GM19438 (cell line): ENCODE measurements at regions not wholly inside any gene's neighbourhood (a gene's known extent, or its start where the extent isn't known, plus 50 kb on each side); places are given as distances from the start of the nearest gene placed in this dataset.
A peak's percentile ranks its signal among the peaks of the same experiment; 100 is the strongest.

Experiments used
- ATAC-seq: cut with Tn5 transposase; IDR thresholded peaks from one replicate; pipeline ENCODE4 v1.9.1; 2021; ENCODE audit warnings: low read depth; ENCODE audit not compliant: unreplicated experiment

DNA sequence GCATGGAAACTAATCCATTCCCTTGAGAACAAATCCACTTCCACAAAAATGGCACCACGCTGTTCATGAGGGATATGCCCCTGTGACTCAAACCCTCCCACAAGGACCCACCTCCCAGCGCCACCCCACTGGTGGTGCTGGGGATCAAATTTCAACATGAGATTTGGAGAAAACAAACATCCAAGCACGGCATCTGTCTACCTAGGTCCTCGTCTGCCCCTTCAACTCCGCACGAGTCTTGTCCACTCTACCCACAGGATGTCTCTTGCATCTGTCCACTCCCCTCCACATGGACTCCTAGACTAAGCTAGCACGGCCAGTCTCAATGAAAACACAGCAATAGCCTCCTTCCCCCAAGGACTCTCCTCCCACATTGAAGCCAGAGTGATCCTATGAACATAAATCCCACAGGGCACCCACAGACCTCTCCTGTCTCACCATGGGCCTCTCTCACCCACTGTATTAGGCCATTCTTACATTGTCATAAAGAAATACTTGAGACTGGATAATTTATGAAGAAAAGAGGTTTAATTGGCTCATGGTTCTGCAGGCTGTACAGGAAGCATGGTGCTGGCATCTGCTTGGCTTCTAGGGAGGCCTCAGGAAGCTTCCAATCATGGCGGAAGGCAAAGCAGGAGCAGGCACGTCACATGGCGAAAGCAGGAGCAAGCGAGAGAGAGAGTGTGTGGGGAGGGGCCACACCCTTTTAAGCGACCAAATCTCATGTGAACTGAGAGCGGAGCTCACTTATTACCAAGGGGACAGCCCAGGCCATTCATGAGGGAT lies 101.4 kb downstream of the TOMM20 start:
- no peak for ATAC-seq

DNA sequence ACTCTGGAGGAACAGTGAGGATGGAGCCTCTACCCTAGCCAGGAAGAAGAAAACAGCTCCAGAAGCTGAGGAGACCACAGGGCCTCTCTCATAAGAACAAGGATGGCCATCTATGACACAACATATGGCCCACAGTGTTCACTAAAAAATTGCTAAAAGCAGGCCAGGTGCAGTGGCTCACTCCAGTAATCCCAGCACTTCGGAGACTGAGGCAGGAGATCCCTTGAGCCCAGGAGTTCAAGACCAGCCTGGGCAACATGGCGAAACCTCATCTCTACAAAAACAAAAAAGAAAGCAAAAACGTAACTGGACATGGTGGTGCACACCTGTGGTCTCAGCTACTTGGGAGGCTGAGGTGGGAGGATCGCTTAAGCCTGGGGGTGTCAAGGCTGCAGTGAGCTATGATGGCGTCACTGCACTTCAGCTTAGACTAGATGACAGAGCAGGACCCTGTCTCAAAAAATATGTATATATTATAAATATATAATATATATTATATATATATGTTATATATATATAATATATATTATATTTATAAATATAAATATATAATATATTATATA lies 103.1 kb downstream of the TOMM20 start:
- no peak for ATAC-seq

DNA sequence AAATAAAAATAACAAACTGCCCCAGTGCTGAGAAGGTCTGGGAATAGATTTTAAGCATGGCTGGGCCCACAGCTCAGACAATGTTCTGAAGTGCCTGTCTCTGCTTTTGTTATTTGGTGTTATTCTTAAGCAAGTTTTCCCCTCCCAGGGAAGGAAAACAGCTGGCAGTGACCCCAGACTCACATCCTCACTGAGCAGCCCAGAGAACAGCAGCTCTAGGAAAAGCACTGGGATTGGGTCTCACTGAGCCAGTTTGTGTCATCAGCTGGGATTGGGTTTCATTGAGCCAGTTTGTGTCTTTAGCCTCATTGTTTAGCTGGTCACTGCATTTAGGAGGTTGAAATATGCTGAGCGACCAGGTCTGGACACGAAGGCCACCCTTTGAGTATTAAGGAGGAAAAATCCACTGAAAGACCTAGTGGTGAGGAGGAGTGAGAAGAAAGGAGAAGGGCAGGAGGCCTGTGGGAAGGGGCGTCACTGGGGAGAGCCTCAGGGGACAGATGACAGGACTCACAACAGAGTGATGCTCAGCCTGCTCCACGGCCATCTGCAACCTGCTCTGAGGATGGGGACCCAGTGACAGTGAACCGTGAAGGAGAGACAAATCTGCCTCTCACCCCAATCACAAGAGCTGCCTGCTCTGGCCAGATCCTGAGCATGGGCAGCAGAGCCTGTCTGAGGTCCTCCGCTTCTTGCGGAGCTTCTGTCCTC lies 103.8 kb downstream of the TOMM20 start:
- no peak for ATAC-seq

DNA sequence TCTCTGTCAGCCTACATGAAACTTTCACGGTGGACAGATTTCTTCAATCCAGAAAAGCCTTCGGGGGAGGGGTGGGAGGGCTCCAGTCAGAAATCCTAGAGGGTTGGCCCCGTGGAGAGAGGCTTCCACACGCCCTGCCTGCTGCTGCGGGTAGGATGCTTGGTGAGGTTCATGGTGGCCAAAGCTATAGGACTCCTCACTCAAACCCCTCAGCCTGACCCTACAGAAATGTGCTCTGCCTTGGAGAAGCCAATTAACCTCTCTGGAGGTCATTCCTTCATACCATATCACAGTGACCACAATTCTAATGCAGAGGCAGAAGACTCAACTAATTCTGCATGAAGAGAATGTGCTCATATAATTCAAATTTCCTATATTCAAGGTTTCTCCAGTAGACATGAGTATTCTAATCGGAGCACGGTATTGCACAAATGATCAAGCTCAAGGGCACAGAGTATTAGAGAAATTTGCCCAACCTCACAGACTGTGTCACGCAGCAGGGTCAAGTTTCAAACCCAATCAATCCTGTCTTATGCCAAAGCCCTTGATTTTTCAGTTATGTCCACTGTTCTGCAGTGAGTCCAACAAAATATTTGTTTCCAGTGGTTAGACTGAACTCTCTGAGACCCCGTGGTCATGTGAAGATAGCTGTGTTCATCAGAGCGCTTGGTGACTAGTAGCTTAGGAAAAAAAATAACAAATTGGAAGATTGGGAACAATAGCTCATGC lies 104.8 kb downstream of the TOMM20 start:
- no peak for ATAC-seq

DNA sequence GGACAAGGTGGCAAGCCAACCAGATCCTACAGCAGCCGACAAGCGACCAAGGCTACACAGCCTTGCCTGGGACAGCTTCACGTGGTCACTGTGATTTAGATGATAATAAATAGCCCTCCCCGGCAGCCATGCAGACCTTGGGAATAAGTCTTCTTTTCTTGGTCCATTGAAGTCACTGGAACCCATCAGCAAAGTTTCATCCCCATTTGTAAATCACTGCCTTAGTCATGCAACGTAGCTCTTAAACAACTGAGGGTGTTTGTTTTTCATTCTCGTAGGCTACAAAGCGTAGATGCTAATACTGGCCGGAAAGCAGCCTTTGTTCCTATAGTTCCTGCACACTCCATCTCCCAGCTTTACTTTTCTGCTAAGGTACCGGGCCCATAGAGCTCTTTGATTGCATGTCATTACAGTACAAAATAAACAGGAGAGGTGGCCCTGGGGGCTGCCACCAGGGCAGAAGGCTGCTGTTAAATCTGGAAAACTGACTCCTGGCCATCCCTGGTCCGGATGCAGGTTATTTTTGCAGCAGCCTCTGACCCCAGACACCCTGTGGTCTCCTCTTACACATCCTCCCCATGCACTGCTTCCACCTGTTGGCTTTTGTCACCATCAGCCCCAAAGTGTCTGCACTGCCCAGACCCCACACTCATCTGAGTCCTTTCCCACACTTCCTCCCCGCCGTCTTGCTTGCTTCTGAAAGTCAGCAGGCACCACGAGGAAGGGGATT lies 105.5 kb downstream of the TOMM20 start:
- ATAC-seq, result no peak

DNA sequence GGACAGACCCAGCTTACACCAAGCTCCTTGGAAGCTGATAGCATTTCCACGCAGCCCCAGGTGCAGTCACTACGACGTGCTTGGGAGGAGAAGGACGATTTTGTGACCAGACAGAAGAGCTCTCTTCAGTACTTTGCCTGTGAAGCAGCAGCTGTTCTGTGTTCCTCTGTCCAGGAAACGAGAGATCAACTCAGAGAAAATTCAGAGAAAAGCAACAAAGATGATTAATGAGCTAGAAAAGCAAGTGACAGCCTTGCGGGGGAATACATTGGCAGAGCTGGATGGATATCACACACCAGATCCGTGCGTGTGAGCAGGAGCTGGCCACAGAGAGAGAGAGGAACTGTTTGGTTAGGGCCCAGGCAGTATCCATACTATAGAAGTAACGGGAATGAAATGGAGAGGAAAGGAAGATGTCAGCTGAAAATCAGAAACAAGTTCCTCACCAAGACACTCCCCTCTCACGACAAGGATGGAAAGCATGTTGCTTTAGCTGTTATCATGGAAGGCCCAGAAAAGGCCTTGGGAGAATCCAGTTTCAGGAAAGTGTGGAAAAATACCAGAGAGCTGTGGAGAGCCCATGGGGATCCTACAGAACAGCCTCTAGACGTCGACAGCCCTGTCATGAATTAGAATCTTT lies 106.2 kb downstream of the TOMM20 start:
- ATAC-seq, result no peak

DNA sequence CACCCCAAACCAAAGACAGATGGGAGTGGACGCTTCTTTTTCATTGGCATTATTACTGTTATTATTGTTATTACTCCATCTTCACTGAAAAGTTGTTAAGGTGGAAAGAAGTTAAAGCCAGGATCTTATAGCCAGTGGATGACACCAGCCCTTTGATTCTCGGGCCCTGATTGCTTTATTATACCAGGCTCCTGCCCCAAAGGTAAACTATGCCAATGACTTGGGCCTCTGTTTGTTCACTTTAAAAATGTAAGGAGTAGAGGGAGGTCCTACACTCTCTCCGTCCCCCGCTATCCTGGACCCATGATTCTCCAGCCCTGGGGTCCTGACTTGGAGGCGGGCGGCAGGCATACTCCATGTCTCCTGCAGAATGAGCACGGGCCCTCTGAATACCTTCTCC lies 106.8 kb downstream of the TOMM20 start:
- ATAC-seq, result no peak

DNA sequence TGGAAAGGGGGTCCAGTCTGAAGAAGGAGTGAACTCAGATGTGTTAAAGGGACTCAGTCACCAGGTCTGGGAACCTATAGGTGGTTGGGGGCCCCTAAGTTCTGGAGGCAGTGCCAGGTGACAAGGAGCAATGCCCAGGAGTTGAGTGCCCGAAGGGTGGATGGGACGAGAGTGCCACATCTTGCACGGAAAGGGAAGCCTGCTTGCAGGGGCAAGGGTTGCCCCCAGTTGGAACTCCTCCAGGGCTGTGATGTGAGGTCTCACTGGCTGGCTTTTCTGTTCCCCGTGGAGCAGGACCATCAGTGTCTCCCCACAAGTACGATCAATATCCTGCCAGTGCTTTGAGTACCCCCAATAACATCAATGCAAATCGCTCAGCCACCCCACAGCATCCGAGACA lies 107.3 kb downstream of the TOMM20 start:
- no peak for ATAC-seq

DNA sequence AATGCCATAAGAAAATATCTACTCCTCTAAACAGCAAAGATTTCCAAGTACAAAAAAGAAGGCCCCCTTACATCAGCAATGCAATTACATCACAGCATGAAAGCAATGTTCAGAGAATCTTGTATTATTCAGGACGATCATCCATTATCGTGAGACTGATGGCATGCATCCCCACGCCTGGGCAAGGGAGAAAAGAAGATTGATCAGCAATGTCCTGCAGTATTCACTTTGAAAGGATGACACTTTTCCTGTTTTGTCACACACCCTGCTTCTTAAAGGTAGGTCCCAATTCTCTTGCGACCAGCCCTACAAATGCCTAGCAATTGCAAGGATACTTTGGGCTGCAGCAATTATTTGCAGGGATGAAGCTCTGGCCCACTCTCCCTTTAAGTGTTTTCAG lies 108.7 kb downstream of the TOMM20 start:
- no peak for ATAC-seq

DNA sequence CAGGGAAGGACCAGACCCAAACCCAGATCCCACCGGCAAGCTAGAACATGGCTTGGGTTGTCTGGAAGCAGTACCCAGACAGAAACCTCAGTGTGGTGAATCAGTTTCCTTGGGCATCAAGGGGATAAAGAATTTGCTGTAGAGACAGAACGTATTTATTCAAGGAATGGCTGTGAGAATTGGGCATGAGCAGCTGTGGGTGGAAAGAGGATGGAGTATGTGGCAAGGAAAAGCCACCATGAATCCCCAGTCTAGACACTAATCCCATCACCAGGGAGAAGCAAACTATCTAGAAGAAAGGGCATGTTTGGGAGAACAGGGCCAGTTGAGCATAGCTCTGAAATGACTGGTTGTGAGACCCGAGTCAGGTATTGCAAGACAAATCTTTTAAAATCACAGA lies 109.2 kb downstream of the TOMM20 start:
- ATAC-seq, result no peak

DNA sequence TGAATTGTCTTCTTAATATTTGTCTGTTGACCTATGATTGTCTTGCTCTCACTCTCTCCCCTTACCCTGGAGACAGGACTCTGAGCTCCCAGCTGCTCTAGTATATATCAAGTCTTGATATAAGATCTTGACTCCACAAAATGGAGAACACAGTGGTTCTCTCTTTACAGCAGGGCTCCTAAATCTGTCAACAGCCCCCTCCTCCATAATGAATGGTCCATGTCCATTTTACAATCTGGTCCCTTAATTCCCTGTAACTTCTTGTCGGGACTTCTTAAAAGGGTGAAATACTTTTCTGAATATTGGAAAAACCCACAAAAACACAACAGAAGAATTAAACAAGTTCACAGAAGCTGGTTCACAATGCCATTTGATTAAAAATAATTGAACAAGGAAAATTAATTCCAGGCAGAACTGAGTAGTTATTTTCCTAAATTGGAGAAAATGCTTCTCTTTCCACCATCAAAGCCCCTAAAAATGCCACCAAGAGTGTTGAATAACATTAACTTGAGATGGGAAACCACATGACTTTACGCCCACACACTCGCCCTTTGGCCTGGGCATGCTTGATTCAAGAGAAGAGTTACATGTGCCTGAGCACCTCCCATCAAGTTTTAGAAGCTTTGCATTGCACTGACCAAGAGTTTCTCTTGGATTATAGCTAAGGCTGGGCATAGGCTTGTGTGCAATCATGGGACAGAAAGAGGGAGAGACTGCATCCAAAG lies 109.8 kb downstream of the TOMM20 start:
- no peak for ATAC-seq

DNA sequence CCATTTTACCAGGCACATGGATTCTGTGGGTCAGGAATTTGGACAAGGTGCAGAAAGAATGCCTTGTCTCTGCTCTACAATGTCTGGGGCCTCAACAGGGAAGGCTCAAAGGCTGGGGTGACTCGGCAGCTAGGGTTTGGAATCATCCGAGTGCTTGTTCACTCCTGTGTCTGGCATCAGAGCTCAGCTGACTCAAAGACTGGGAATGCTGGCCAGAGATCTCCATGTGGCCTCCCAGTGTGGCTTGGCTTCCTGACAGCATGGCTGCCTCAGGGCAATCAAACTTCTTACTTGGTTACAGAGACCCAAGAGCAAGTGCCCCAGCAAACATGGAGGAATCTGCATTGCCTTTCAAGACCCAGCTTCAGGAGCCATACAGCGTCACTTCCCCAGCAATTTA lies 110.5 kb downstream of the TOMM20 start:
- ATAC-seq, result no peak

DNA sequence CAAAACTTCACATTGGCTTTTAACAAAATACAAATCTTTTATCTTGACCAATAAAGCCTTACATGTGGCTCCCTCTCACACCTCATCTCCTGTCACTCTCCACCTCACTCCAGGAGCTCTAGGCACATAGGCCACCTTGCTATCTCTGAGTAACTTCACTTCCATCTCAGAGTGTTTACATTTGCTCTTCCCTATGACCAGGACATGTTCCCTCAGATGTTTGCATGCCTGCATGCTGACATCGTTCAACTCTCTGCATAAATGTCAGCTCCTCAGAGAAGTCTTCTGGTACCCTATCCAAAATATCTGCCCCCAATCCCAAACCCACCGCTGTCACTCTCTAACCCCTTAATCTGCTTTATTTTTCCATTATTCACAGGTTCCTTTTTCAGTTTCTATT lies 110.9 kb downstream of the TOMM20 start:
- ATAC-seq, result no peak

DNA sequence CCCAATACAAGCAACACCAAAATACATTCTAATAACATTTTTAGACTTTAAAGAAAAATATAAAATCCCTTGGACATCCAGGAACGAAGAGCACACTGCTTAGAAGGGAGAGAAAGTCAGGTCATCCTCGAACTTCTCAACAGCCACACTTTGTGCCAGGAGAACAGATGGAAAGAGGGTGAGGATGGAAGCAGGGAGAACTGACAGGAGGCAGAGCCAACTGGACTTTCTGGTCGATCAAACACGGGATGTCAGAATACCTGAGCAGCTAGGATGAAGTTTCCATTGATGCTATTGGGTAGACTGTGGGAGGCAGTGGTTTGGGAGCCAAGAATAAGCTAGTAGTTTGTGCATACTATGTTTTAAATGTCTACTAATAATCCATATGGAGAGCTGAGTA lies 111.4 kb downstream of the TOMM20 start:
- ATAC-seq, result no peak

DNA sequence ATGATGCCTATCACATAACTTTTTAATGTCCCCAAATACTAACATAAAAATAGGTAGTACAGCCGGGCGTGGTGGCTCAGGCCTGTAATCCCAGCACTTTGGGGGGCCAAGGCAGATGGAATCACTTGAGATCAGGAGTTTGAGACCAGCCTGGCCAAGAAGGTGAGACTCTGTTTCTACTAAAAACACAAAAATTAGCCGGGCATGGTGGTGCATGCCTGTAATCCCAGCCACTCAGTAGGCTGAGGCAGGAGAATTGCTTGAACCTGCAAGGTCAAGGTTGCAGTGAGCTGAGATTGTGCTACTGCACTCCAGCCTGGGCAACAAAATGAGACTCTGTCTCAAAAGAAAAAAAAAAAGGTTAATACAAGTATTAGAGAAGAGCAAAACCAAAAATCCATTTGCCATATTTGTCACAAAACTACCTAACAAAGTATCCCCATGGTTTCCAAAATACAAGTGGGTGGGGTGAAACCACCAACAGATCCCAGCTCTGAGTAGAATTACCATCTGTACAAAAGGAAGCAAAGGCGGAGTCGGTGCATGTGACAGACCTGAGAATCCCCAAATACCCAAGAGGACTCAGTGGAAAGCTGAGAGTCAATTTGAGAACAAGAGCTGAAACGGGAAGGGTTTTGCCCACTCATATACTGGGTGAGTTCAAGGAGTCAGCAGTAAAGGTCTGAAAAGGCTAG lies 113.2 kb downstream of the TOMM20 start:
- ATAC-seq, result peak; percentile 29

DNA sequence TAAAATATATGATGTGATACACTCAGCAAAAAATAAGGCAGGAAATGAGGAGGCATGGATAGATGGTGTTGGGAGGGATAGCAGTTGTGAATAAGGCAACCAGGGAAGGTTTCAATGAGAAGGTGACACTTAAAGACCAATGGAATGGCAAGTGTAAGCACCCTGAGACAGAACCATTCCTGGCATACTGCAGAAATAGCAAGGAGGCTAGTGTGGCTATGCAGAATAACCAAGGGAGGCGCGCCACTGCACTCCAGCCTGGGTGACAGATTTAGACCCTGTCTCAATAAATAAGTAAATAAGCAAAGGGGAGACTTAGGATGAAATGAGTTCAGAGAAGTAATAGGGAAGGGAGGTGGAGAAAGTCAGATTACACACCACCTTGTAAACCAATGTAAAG lies 113.9 kb downstream of the TOMM20 start:
- ATAC-seq, result no peak

DNA sequence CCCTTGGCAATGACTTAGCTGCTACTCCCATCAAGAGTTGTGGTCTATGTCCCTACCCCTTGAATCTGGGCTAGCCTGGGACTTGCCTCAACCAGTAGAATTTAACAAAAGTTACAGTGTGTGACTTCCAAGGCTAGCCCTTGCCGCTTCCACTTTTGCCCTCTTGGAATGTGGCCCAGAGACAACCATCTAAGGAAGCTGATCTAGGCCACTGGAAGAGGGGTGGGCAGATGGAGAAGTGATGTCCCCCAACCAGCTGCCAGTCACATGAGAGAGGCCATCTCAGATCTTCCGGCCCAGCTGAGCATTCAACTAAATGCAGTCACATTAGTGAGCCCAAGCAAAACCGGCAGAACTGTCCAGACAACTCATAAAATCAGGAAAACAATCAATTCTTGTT lies 115.1 kb downstream of the TOMM20 start:
- no peak for ATAC-seq

DNA sequence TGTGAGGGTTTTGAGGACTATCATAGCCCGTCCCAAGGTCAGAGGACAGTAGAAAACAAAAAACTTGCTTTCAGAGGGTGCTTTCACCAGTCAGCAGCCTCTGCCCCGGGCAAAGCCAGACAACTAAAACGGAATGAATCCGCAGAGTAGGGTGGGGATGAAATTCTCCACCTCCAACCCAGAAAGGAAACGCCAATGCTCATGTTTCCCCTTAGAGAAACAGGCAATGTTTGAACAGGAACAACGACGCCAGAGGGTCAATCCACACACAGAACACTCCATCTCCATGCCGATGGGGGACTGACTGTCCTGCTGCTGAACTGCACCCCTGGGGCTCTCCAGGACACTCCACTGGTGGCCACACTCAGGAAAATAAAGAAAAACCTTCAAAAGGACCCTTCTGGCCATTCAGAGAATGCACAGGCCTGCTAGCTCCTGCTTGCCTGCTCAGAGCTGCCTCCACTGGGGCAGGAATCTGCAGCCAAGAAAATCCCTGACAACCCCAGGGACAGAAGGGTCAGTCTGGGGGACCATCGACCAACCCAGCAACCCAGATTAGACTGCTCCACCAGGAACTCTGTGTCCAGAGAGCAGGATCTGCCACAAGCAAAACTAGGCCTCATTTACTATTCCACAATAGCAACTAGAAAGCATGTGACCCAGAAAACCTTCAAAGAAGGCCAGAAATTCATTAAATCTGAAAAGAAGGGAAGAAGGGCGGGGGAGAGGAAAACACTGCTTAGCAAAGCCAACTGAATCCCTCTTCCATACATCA lies 116.0 kb downstream of the TOMM20 start:
- ATAC-seq, result no peak
